ENCODE measurements at regions not wholly inside any gene's neighbourhood (a gene's known extent, or its start where the extent isn't known, plus 50 kb on each side); places are given as distances from the start of the nearest gene placed in this dataset.

DNA sequence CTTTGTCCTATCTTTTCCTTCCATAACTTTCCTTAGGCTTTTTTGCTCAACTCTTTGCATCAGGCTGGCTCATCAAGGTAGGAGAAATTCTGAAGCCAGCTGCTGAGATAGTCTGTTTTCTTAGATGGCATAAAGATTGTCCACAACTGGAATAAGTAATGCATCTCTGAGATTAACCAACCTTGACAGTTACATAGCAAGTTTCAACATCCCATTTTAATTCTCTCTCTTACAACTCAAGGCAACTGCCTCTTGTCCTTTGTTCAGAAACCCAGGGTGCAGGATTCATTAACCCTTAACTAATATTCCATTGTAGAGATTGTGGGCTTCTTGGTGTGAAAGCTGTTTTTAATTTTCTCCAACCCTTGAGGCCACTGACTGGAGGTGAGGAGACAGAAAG lies 239.2 kb downstream of the LACC1 start:
- H3K27me3 ChIP-seq (ENCODE audit: insufficient read depth, low read depth, severe bottlenecking), result no peaks in the 10 kb centered on the region
- no peaks in the 10 kb centered on the region for H3K9me3 ChIP-seq (ENCODE audit: severe bottlenecking)
- no peak overlapping the region for H3K4me3 ChIP-seq (ENCODE audit: low read depth, low read length)
- DNase-seq, result no peak
- TF ChIP-seq, protein P1, sequence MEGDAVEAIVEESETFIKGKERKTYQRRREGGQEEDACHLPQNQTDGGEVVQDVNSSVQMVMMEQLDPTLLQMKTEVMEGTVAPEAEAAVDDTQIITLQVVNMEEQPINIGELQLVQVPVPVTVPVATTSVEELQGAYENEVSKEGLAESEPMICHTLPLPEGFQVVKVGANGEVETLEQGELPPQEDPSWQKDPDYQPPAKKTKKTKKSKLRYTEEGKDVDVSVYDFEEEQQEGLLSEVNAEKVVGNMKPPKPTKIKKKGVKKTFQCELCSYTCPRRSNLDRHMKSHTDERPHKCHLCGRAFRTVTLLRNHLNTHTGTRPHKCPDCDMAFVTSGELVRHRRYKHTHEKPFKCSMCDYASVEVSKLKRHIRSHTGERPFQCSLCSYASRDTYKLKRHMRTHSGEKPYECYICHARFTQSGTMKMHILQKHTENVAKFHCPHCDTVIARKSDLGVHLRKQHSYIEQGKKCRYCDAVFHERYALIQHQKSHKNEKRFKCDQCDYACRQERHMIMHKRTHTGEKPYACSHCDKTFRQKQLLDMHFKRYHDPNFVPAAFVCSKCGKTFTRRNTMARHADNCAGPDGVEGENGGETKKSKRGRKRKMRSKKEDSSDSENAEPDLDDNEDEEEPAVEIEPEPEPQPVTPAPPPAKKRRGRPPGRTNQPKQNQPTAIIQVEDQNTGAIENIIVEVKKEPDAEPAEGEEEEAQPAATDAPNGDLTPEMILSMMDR (IDR thresholded peaks at IDR 0.05; ENCODE audit: low read depth, low read length), result no peak
- H3K36me3 ChIP-seq, result no peaks in the 10 kb centered on the region
- no peak overlapping the region for H3K27ac ChIP-seq

DNA sequence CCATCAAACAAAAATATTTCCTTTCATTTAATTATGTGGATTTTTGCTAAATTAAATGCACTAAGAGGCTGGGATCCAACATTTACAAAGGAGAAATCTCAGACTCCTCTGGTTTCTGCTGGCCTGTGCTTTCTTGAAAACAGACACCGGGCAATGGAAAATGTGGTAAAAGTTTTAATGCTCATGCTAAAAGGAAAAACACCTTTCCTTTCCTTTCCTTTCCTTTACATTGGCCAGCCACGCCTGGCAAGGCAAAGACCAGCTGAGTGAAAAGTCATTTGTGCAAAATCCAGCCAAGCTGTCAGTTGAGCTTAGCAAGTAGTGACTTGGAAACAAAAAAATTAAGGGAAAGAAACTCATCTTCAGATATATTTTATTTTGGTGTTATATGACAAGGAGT lies 240.3 kb downstream of the LACC1 start:
- Histone ChIP-seq H3K4me3 (ENCODE audit: low read depth, low read length) (no peak overlapping the region), H3K36me3 (no peaks in the 10 kb centered on the region), H3K9me3 (ENCODE audit: severe bottlenecking) (no peaks in the 10 kb centered on the region), H3K27ac (no peak overlapping the region), H3K27me3 (ENCODE audit: insufficient read depth, low read depth, severe bottlenecking) (no peaks in the 10 kb centered on the region)
- TF ChIP-seq, protein P1 (IDR thresholded peaks at IDR 0.05; ENCODE audit: low read depth, low read length), result no peak
- no peak for DNase-seq

DNA sequence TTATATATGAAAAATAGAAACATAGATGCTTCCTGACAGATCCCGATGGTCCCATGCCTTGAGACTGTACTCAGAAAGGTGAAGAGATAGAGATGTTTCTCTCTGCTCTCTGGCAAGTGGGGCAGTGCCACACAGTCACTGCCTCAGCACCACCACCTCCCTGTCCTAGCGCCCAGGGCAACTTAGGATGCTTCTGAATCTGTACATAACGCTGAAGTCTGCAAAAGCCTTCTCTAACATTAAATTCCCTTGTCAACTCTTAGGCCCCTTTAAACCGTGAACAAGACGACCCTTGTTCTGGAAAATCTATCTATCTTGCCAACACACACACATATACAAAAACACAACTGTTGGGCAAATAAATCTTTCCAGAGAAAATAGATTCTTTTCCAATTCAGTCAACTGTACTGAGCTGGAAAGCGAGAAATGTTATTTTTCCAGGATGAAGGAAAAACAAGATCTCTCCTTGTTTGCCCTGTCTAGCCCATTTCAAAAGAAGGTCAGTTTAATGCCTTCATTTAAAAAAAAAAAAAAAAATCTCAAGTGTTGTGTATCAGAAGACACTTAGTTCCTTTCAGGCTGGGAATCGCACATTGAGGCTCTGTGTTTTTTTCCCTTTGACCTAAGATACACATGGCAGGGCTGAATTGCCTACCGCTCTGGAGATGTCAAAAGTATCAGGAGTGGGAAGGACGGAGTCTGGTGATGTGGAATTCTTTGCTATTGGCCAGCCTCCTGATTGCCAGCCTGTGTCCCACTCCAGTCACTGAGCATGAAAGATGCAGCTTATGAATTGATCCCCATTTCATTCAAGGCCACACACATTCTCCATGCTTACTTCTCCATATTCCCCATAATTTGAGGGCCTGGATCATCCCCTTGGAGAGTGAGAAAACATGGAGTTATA lies 241.4 kb downstream of the LACC1 start:
- H3K36me3 ChIP-seq, result no peaks in the 10 kb centered on the region

DNA sequence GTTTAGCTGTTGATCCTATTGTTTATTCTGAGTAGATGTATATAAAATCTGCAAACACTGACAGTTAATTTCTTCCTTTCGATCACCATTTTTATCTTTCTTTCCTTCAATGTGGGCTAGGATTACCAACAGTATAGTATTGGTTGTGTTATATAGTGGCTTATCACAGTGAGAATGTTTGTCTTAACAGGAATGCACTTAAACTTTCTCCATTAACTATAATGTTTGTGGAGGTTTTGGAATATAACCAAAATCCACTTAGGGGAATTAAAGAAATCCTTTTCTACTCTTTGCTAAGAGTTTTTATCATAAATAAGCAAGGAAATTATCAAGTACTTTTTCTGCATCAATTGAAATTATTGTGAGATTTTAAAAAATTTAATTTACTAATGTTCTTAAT lies 244.6 kb downstream of the LACC1 start:
- no peak for DNase-seq
- Histone ChIP-seq H3K9me3 (ENCODE audit: severe bottlenecking) (no peaks in the 10 kb centered on the region), H3K36me3 (no peaks in the 10 kb centered on the region), H3K27ac (no peak overlapping the region), H3K4me3 (ENCODE audit: low read depth, low read length) (no peak overlapping the region), H3K27me3 (ENCODE audit: insufficient read depth, low read depth, severe bottlenecking) (no peaks in the 10 kb centered on the region)
- TF ChIP-seq, protein P1 (IDR thresholded peaks at IDR 0.05; ENCODE audit: low read depth, low read length), result no peak

More for the DNA sequence above, 241.4 kb downstream of the LACC1 start:
- TF ChIP-seq, protein P1 (IDR thresholded peaks at IDR 0.05; ENCODE audit: low read depth, low read length), result no peak
- Histone ChIP-seq H3K9me3 (ENCODE audit: severe bottlenecking) (no peaks in the 10 kb centered on the region), H3K27me3 (ENCODE audit: insufficient read depth, low read depth, severe bottlenecking) (no peaks in the 10 kb centered on the region), H3K4me3 (ENCODE audit: low read depth, low read length) (no peak overlapping the region), H3K27ac (no peak overlapping the region)
- no peak for DNase-seq

DNA sequence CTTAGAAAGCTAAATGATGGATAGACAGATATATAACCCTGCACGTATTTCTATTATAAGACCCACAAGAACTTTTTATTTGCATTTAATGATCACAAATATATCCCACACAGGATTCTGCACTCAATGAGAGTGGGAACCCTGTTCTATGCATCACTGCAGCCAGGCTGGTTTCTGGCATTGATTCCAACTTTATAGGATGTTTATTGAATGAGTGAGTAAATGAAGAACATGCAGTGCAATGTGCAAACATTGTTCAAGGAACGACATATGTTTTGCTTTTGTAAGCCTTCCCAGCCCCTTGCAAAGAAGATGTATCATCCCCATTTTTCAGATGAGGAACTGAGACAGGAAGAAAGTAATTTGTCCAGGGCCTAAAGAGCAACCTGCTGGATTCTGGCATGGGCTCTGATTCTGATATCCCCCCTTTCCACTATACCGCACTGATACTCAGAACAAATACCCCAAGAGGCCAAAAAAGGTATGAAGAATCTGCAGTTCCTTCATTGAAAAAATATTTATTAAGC lies 246.3 kb downstream of the LACC1 start:
- no peak for DNase-seq
- no peaks in the 10 kb centered on the region for H3K9me3 ChIP-seq (ENCODE audit: severe bottlenecking)
- no peaks in the 10 kb centered on the region for H3K27me3 ChIP-seq (ENCODE audit: insufficient read depth, low read depth, severe bottlenecking)
- no peak overlapping the region for H3K4me3 ChIP-seq (ENCODE audit: low read depth, low read length)
- H3K36me3 ChIP-seq, result no peaks in the 10 kb centered on the region
- H3K27ac ChIP-seq, result no peak overlapping the region
- TF ChIP-seq, protein P1 (IDR thresholded peaks at IDR 0.05; ENCODE audit: low read depth, low read length), result no peak

All from WERI-Rb-1 (cell line).